ENCODE measurements at regions not wholly inside any gene's neighbourhood (a gene's known extent, or its start where the extent isn't known, plus 50 kb on each side); places are given as distances from the start of the nearest gene placed in this dataset.
"Not testable (repeated sequence)": the region's sequence is repeated elsewhere in the genome, so short reads cannot be mapped to it uniquely, and the experiment has no call there.

GRCh38 chr20:4439461-4439860 is 190.4 kb upstream of the ADRA1D start:
- no peaks in the 10 kb centered on the region for H3K36me3 ChIP-seq (ENCODE audit: control insufficient read depth in 4 of 4, insufficient read depth in 4 of 4, low read length in 3 of 4)
- H3K4me1 ChIP-seq (ENCODE audit: control extremely low read depth in 1 of 4, control insufficient read depth in 4 of 4, insufficient read depth in 4 of 4, low read length in 3 of 4) = no peaks in the 10 kb centered on the region
- WGBS (ENCODE audit: insufficient coverage) = 90% methylated on average over 5 of the region's 5 CpGs
- no peak for DNase-seq
- H3K9me3 ChIP-seq (ENCODE audit: control extremely low read depth in 1 of 5, control insufficient read depth in 4 of 5, insufficient read depth in 2 of 5, low read depth in 1 of 5, low read length in 4 of 5) = no peaks in the 10 kb centered on the region
- no peak overlapping the region for H3K27ac ChIP-seq (ENCODE audit: insufficient read depth in 1 of 2, low read depth in 1 of 2, low read length in 2 of 2, poor library complexity in 1 of 2, severe bottlenecking in 2 of 2)
- H3K27me3 ChIP-seq (replicated peaks in 2 of 5; ENCODE audit: control insufficient read depth in 4 of 5, insufficient read depth in 5 of 5, low read length in 4 of 5) = no peaks in the 10 kb centered on the region
- POLR2A ChIA-PET = no interaction called here
- CTCF ChIA-PET = no interaction called here
- H3K4me3 ChIP-seq (ENCODE audit: control insufficient read depth in 1 of 7, extremely low read depth in 1 of 7, insufficient read depth in 4 of 7, low read depth in 2 of 7, low read length in 6 of 7) = no peak overlapping the region

DNA sequence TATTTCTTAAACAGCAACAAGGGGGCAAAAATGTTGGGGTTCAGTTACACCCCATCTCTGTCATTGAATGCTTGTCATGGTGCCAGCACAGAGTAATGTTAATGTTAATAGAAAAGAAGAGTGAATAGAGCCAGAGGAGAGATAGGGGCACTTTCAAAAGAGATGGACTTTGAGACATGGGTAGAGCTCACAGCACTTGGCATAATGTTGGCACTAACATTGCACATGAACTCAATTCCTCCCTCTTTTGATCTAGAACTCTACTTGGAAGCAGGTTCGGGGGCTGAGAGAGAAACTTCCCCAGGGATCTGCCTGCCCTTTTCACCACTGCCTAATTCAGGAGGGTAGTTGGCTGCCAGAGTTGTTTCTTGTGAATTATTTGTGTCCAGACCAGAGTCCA is 188.0 kb upstream of the ADRA1D start:
- H3K27ac ChIP-seq (ENCODE audit: insufficient read depth in 1 of 2, low read depth in 1 of 2, low read length in 2 of 2, poor library complexity in 1 of 2, severe bottlenecking in 2 of 2) = no peak overlapping the region
- no CpG with 5 or more reads among the region's 1 CpG for WGBS (ENCODE audit: insufficient coverage)
- POLR2A ChIA-PET = no interaction called here
- DNase-seq = no peak
- H3K4me3 ChIP-seq (ENCODE audit: control insufficient read depth in 1 of 7, extremely low read depth in 1 of 7, insufficient read depth in 4 of 7, low read depth in 2 of 7, low read length in 6 of 7) = no peak overlapping the region
- H3K9me3 ChIP-seq (ENCODE audit: control extremely low read depth in 1 of 5, control insufficient read depth in 4 of 5, insufficient read depth in 2 of 5, low read depth in 1 of 5, low read length in 4 of 5) = no peaks in the 10 kb centered on the region
- CTCF ChIA-PET = no interaction called here
- no peaks in the 10 kb centered on the region for H3K36me3 ChIP-seq (ENCODE audit: control insufficient read depth in 4 of 4, insufficient read depth in 4 of 4, low read length in 3 of 4)
- no peaks in the 10 kb centered on the region for H3K27me3 ChIP-seq (replicated peaks in 2 of 5; ENCODE audit: control insufficient read depth in 4 of 5, insufficient read depth in 5 of 5, low read length in 4 of 5)
- H3K4me1 ChIP-seq (ENCODE audit: control extremely low read depth in 1 of 4, control insufficient read depth in 4 of 4, insufficient read depth in 4 of 4, low read length in 3 of 4) = no peaks in the 10 kb centered on the region

- Histone ChIP-seq H3K27me3 (replicated peaks in 2 of 5; ENCODE audit: control insufficient read depth in 4 of 5, insufficient read depth in 5 of 5, low read length in 4 of 5) (no peaks in the 10 kb centered on the region), H3K4me3 (ENCODE audit: control insufficient read depth in 1 of 7, extremely low read depth in 1 of 7, insufficient read depth in 4 of 7, low read depth in 2 of 7, low read length in 6 of 7) (no peak overlapping the region), H3K36me3 (ENCODE audit: control insufficient read depth in 4 of 4, insufficient read depth in 4 of 4, low read length in 3 of 4) (no peaks in the 10 kb centered on the region), H3K27ac (ENCODE audit: insufficient read depth in 1 of 2, low read depth in 1 of 2, low read length in 2 of 2, poor library complexity in 1 of 2, severe bottlenecking in 2 of 2) (no peak overlapping the region), H3K9me3 (ENCODE audit: control extremely low read depth in 1 of 5, control insufficient read depth in 4 of 5, insufficient read depth in 2 of 5, low read depth in 1 of 5, low read length in 4 of 5) (no peaks in the 10 kb centered on the region), H3K4me1 (ENCODE audit: control extremely low read depth in 1 of 4, control insufficient read depth in 4 of 4, insufficient read depth in 4 of 4, low read length in 3 of 4) (no peaks in the 10 kb centered on the region)
- POLR2A ChIA-PET = no interaction called here
- WGBS (ENCODE audit: insufficient coverage) = 100% methylated on average over 6 of the region's 6 CpGs
- no peak for DNase-seq
- CTCF ChIA-PET = interaction anchor here (1.2 kb wide), 2 partner anchors 8 to 29 kb away, joined by 3 to 4 read pairs; no protein-coding TSS in a partner anchor
Measured at GRCh38 chr20:4435671-4436455, 186.8 kb upstream of the ADRA1D start.

DNA sequence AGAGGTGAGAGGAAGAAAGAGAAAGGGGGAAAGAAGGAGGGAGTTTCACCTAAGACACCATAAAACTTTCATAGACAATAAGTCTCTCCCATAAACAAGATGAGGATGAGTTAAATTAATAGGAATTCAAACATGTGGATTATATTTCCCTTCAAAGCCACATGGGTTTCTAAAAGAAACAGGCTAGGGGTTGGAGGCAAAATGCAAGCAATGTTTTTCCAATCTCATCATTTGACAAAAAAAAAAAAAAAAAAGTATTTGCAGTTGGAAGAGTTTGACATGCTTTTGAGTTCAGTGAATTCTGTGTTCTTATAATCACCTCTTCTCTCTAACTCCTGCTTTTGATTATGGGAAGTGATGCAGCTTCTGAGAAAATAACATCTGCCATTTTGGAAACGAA is 186.1 kb upstream of the ADRA1D start:
- DNase-seq = no peak
- Histone ChIP-seq H3K4me1 (ENCODE audit: control extremely low read depth in 1 of 4, control insufficient read depth in 4 of 4, insufficient read depth in 4 of 4, low read length in 3 of 4) (no peaks in the 10 kb centered on the region), H3K36me3 (ENCODE audit: control insufficient read depth in 4 of 4, insufficient read depth in 4 of 4, low read length in 3 of 4) (no peaks in the 10 kb centered on the region), H3K9me3 (ENCODE audit: control extremely low read depth in 1 of 5, control insufficient read depth in 4 of 5, insufficient read depth in 2 of 5, low read depth in 1 of 5, low read length in 4 of 5) (no peaks in the 10 kb centered on the region), H3K27ac (ENCODE audit: insufficient read depth in 1 of 2, low read depth in 1 of 2, low read length in 2 of 2, poor library complexity in 1 of 2, severe bottlenecking in 2 of 2) (no peak overlapping the region), H3K4me3 (ENCODE audit: control insufficient read depth in 1 of 7, extremely low read depth in 1 of 7, insufficient read depth in 4 of 7, low read depth in 2 of 7, low read length in 6 of 7) (no peak overlapping the region), H3K27me3 (replicated peaks in 2 of 5; ENCODE audit: control insufficient read depth in 4 of 5, insufficient read depth in 5 of 5, low read length in 4 of 5) (no peaks in the 10 kb centered on the region)
- ChIA-PET CTCF (interaction anchor here (1.2 kb wide), 1 partner anchor 29 kb away, joined by 3 read pairs; no protein-coding TSS in a partner anchor), POLR2A (no interaction called here)
- WGBS (ENCODE audit: insufficient coverage) = 100% methylated on average over 1 of the region's 1 CpG

GRCh38 chr20:4434681-4435080 is 185.6 kb upstream of the ADRA1D start:
- H3K27me3 ChIP-seq (replicated peaks in 2 of 5; ENCODE audit: control insufficient read depth in 4 of 5, insufficient read depth in 5 of 5, low read length in 4 of 5) = no peaks in the 10 kb centered on the region
- POLR2A ChIA-PET = no interaction called here
- H3K27ac ChIP-seq (ENCODE audit: insufficient read depth in 1 of 2, low read depth in 1 of 2, low read length in 2 of 2, poor library complexity in 1 of 2, severe bottlenecking in 2 of 2) = no peak overlapping the region
- no peak overlapping the region for H3K4me3 ChIP-seq (ENCODE audit: control insufficient read depth in 1 of 7, extremely low read depth in 1 of 7, insufficient read depth in 4 of 7, low read depth in 2 of 7, low read length in 6 of 7)
- H3K36me3 ChIP-seq (ENCODE audit: control insufficient read depth in 4 of 4, insufficient read depth in 4 of 4, low read length in 3 of 4) = no peaks in the 10 kb centered on the region
- H3K9me3 ChIP-seq (ENCODE audit: control extremely low read depth in 1 of 5, control insufficient read depth in 4 of 5, insufficient read depth in 2 of 5, low read depth in 1 of 5, low read length in 4 of 5) = no peaks in the 10 kb centered on the region
- CTCF ChIA-PET = no interaction called here
- 100% methylated on average over 3 of the region's 4 CpGs for WGBS (ENCODE audit: insufficient coverage)
- H3K4me1 ChIP-seq (ENCODE audit: control extremely low read depth in 1 of 4, control insufficient read depth in 4 of 4, insufficient read depth in 4 of 4, low read length in 3 of 4) = no peaks in the 10 kb centered on the region
- DNase-seq = no peak

GRCh38 chr20:4431446-4431845 is 182.4 kb upstream of the ADRA1D start:
- no peaks in the 10 kb centered on the region for H3K9me3 ChIP-seq (ENCODE audit: control extremely low read depth in 1 of 5, control insufficient read depth in 4 of 5, insufficient read depth in 2 of 5, low read depth in 1 of 5, low read length in 4 of 5)
- no peaks in the 10 kb centered on the region for H3K4me1 ChIP-seq (ENCODE audit: control extremely low read depth in 1 of 4, control insufficient read depth in 4 of 4, insufficient read depth in 4 of 4, low read length in 3 of 4)
- no peaks in the 10 kb centered on the region for H3K27me3 ChIP-seq (replicated peaks in 2 of 5; ENCODE audit: control insufficient read depth in 4 of 5, insufficient read depth in 5 of 5, low read length in 4 of 5)
- no peak overlapping the region for H3K4me3 ChIP-seq (ENCODE audit: control insufficient read depth in 1 of 7, extremely low read depth in 1 of 7, insufficient read depth in 4 of 7, low read depth in 2 of 7, low read length in 6 of 7)
- WGBS (ENCODE audit: insufficient coverage) = 83% methylated on average over 1 of the region's 2 CpGs
- H3K36me3 ChIP-seq (ENCODE audit: control insufficient read depth in 4 of 4, insufficient read depth in 4 of 4, low read length in 3 of 4) = no peaks in the 10 kb centered on the region
- CTCF ChIA-PET = no interaction called here
- POLR2A ChIA-PET = no interaction called here
- no peak overlapping the region for H3K27ac ChIP-seq (ENCODE audit: insufficient read depth in 1 of 2, low read depth in 1 of 2, low read length in 2 of 2, poor library complexity in 1 of 2, severe bottlenecking in 2 of 2)
- DNase-seq = no peak

- H3K36me3 ChIP-seq (ENCODE audit: control insufficient read depth in 4 of 4, insufficient read depth in 4 of 4, low read length in 3 of 4); H3K27ac ChIP-seq (ENCODE audit: insufficient read depth in 1 of 2, low read depth in 1 of 2, low read length in 2 of 2, poor library complexity in 1 of 2, severe bottlenecking in 2 of 2); H3K4me3 ChIP-seq (ENCODE audit: control insufficient read depth in 1 of 7, extremely low read depth in 1 of 7, insufficient read depth in 4 of 7, low read depth in 2 of 7, low read length in 6 of 7); H3K27me3 ChIP-seq (replicated peaks in 2 of 5; ENCODE audit: control insufficient read depth in 4 of 5, insufficient read depth in 5 of 5, low read length in 4 of 5); POLR2A ChIA-PET; CTCF ChIA-PET; H3K9me3 ChIP-seq (ENCODE audit: control extremely low read depth in 1 of 5, control insufficient read depth in 4 of 5, insufficient read depth in 2 of 5, low read depth in 1 of 5, low read length in 4 of 5); H3K4me1 ChIP-seq (ENCODE audit: control extremely low read depth in 1 of 4, control insufficient read depth in 4 of 4, insufficient read depth in 4 of 4, low read length in 3 of 4); DNase-seq: not testable (repeated sequence)
- 97% methylated on average over 11 of the region's 11 CpGs for WGBS (ENCODE audit: insufficient coverage)
Measured at GRCh38 chr20:4430826-4431225, 181.7 kb upstream of the ADRA1D start.

Data from common myeloid progenitor, CD34-positive (primary cell).